HepG2 (cell line): ENCODE measurements at regions not wholly inside any gene's neighbourhood (a gene's known extent, or its start where the extent isn't known, plus 50 kb on each side); places are given as distances from the start of the nearest gene placed in this dataset.

Experiments
- CTCF ChIP-seq: sonication (generic); formaldehyde crosslinking; IDR thresholded peaks from 2 replicates; pipeline ENCODE4 v1.5.0; 2020; ENCODE audit warnings: mild to moderate bottlenecking, missing genetic modification reagents, moderate library complexity
- EZH2 ChIP-seq: conservative IDR thresholded peaks from 2 replicates; pipeline ENCODE4 v1.6.1; 2012; ENCODE audit warnings: mild to moderate bottlenecking, low read depth, low read length, moderate library complexity
- HDAC1 ChIP-seq: sonication (generic); formaldehyde crosslinking; IDR thresholded peaks from 2 replicates; pipeline ENCODE4 v1.5.1; 2020; ENCODE audit warnings: mild to moderate bottlenecking, missing genetic modification reagents
- JUND ChIP-seq: sonication (generic); formaldehyde crosslinking; IDR thresholded peaks from 2 replicates; pipeline ENCODE4 v1.8.0; 2022; ENCODE audit warnings: mild to moderate bottlenecking, missing genetic modification reagents
- NCOR1 ChIP-seq: fragments of 200-600 bp; sonication (generic); IDR thresholded peaks from 2 replicates; pipeline ENCODE4 v1.7.0; 2017; ENCODE audit warnings: antibody characterized with exemption, low read length, borderline replicate concordance
- POLR2AphosphoS5 ChIP-seq: IDR thresholded peaks from 2 replicates; pipeline ENCODE4 v1.6.1; 2012; ENCODE audit warnings: low read depth, low read length
- SUZ12 ChIP-seq: fragments of 150-350 bp; IDR thresholded peaks from 2 replicates; pipeline ENCODE4 v1.6.1; 2014; ENCODE audit warnings: low read depth, low read length
- TCF12 ChIP-seq, 2 experiments: fragments of 450-650 bp in 1 of 2; sonication (generic) in 1 of 2; formaldehyde crosslinking in 1 of 2; IDR thresholded peaks; 2 replicates each; pipeline versions ENCODE4 v1.6.1 to v1.8.0; 2017 to 2022; ENCODE audit warnings: antibody characterized with exemption in 1 of 2, mild to moderate bottlenecking in 1 of 2, missing genetic modification reagents in 1 of 2, moderate library complexity in 1 of 2
- ZNF781 ChIP-seq: sonication (generic); formaldehyde crosslinking; IDR thresholded peaks from 2 replicates; pipeline ENCODE4 v1.5.1; 2020; ENCODE audit warnings: borderline replicate concordance, mild to moderate bottlenecking, missing genetic modification reagents; ENCODE audit errors: not compliant biosample characterization
- ZZZ3 ChIP-seq: sonication (generic); formaldehyde crosslinking; IDR thresholded peaks from 2 replicates; pipeline ENCODE4 v1.4.0; 2020; ENCODE audit warnings: missing genetic modification reagents, mild to moderate bottlenecking, borderline replicate concordance

GRCh38 chr15:62378772-62379498 is 213.8 kb upstream of the C2CD4B start:
- TF ChIP-seq EZH2 (no peak), ZZZ3 (no peak), ZNF781 (CRISPR knock-in tag) (no peak), HDAC1 (CRISPR knock-in tag) (no peak), POLR2AphosphoS5 (no peak), JUND (CRISPR knock-in tag) (no peak), SUZ12 (no peak), NCOR1 (no peak), CTCF (CRISPR knock-in tag) (no peak), TCF12 (IDR thresholded peaks at IDR 0.05) (no peak), TCF12 (CRISPR knock-in tag; IDR thresholded peaks at IDR 0.05) (no peak)
